Erythroblast (primary cell): ENCODE measurements at regions not wholly inside any gene's neighbourhood (a gene's known extent, or its start where the extent isn't known, plus 50 kb on each side); places are given as distances from the start of the nearest gene placed in this dataset.

ENCODE experiments used
- GATA1 ChIP-seq: IDR thresholded peaks from 2 replicates; pipeline ENCODE4 v1.6.1; 2011; ENCODE audit warnings: low read depth, mild to moderate bottlenecking, control low read depth, low read length, moderate library complexity
- POLR2A ChIP-seq: IDR thresholded peaks from 2 replicates; pipeline ENCODE4 v1.6.1; 2011; ENCODE audit warnings: mild to moderate bottlenecking, low read length

- TF ChIP-seq POLR2A (no peak), GATA1 (no peak)
Measured at GRCh38 chr18:2121224-2121623, 450.1 kb downstream of the METTL4 start.
